ENCODE measurements at regions not wholly inside any gene's neighbourhood (a gene's known extent, or its start where the extent isn't known, plus 50 kb on each side); places are given as distances from the start of the nearest gene placed in this dataset.
"Not testable (repeated sequence)": the region's sequence is repeated elsewhere in the genome, so short reads cannot be mapped to it uniquely, and the experiment has no call there.

- DNase-seq (ENCODE audit: low read depth) = no peak
Measured at GRCh38 chr9:27673641-27674040, 100.4 kb upstream of the C9orf72 start.

- no peak for DNase-seq (ENCODE audit: low read depth)
Measured at GRCh38 chr9:27675354-27675753, 102.1 kb upstream of the C9orf72 start.

GRCh38 chr9:27676827-27677226 lies 103.5 kb upstream of the C9orf72 start:
- DNase-seq (ENCODE audit: low read depth) = no peak

- no peak for DNase-seq (ENCODE audit: low read depth)
Measured at GRCh38 chr9:27679338-27679737, 106.1 kb upstream of the C9orf72 start.

- DNase-seq (ENCODE audit: low read depth) = no peak
Measured at GRCh38 chr9:27683181-27683580, 109.9 kb upstream of the C9orf72 start.

- no peak for DNase-seq (ENCODE audit: low read depth)
Measured at GRCh38 chr9:27688954-27689353, 115.7 kb upstream of the C9orf72 start.

GRCh38 chr9:27690816-27691215 lies 117.5 kb upstream of the C9orf72 start:
- DNase-seq (ENCODE audit: low read depth) = not testable (repeated sequence)

GRCh38 chr9:27699621-27700020 lies 126.3 kb upstream of the C9orf72 start:
- no peak for DNase-seq (ENCODE audit: low read depth)

GRCh38 chr9:27701016-27701415 lies 127.7 kb upstream of the C9orf72 start:
- no peak for DNase-seq (ENCODE audit: low read depth)

- no peak for DNase-seq (ENCODE audit: low read depth)
Measured at GRCh38 chr9:27701587-27701986, 128.3 kb upstream of the C9orf72 start.

- no peak for DNase-seq (ENCODE audit: low read depth)
Measured at GRCh38 chr9:27703216-27703980, 130.1 kb upstream of the C9orf72 start.

GRCh38 chr9:27711241-27711640 lies 138.0 kb upstream of the C9orf72 start:
- no peak for DNase-seq (ENCODE audit: low read depth)

- no peak for DNase-seq (ENCODE audit: low read depth)
Measured at GRCh38 chr9:27712806-27713205, 139.5 kb upstream of the C9orf72 start.

- no peak for DNase-seq (ENCODE audit: low read depth)
Measured at GRCh38 chr9:27714388-27714787, 141.1 kb upstream of the C9orf72 start.

- DNase-seq (ENCODE audit: low read depth) = no peak
Measured at GRCh38 chr9:27715651-27716050, 142.4 kb upstream of the C9orf72 start.

GRCh38 chr9:27717991-27718390 lies 144.7 kb upstream of the C9orf72 start:
- DNase-seq (ENCODE audit: low read depth) = no peak

- no peak for DNase-seq (ENCODE audit: low read depth)
Measured at GRCh38 chr9:27719711-27720110, 146.4 kb upstream of the C9orf72 start.

- no peak for DNase-seq (ENCODE audit: low read depth)
Measured at GRCh38 chr9:27722866-27723265, 149.6 kb upstream of the C9orf72 start.

- DNase-seq (ENCODE audit: low read depth) = peak; percentile 18
Measured at GRCh38 chr9:27726244-27727081, 153.2 kb upstream of the C9orf72 start.

GRCh38 chr9:27732494-27732893 lies 159.2 kb upstream of the C9orf72 start:
- no peak for DNase-seq (ENCODE audit: low read depth)

- DNase-seq (ENCODE audit: low read depth) = no peak
Measured at GRCh38 chr9:27743490-27743889, 170.2 kb upstream of the C9orf72 start.

GRCh38 chr9:27747450-27747849 lies 174.2 kb upstream of the C9orf72 start:
- no peak for DNase-seq (ENCODE audit: low read depth)

- no peak for DNase-seq (ENCODE audit: low read depth)
Measured at GRCh38 chr9:27749838-27750237, 176.6 kb upstream of the C9orf72 start.
